Endodermal cell (in vitro differentiated cells): ENCODE measurements at regions not wholly inside any gene's neighbourhood (a gene's known extent, or its start where the extent isn't known, plus 50 kb on each side); places are given as distances from the start of the nearest gene placed in this dataset.
A peak's percentile ranks its signal among the peaks of the same experiment; 100 is the strongest.

Source experiments
- DNase-seq: peaks from one replicate; pipeline ENCODE4 v3.0.0-alpha.2; 2017
- H3K27ac ChIP-seq: 2 replicates; pipeline ENCODE4 v1.5.1; 2013; ENCODE audit warnings: mild to moderate bottlenecking, low read depth, low read length, moderate library complexity
- H3K27me3 ChIP-seq: 2 replicates; pipeline ENCODE4 v1.6.1; 2013; ENCODE audit warnings: mild to moderate bottlenecking, low read length, moderate library complexity; ENCODE audit not compliant: insufficient read depth, control insufficient read depth, poor library complexity, severe bottlenecking
- H3K36me3 ChIP-seq: 2 replicates; pipeline ENCODE4 v1.7.0; 2013; ENCODE audit warnings: mild to moderate bottlenecking, low read length, moderate library complexity; ENCODE audit not compliant: control insufficient read depth, insufficient read depth
- H3K4me1 ChIP-seq: one replicate; pipeline ENCODE4 v1.7.0; 2013; ENCODE audit warnings: low read length; ENCODE audit not compliant: control insufficient read depth, insufficient read depth
- H3K4me3 ChIP-seq: 2 replicates; pipeline ENCODE4 v1.5.1; 2013; ENCODE audit warnings: mild to moderate bottlenecking, low read length, moderate library complexity
- H3K9ac ChIP-seq: 2 replicates; pipeline ENCODE4 v1.6.1; 2013; ENCODE audit warnings: mild to moderate bottlenecking, low read length, moderate library complexity; ENCODE audit not compliant: poor library complexity, severe bottlenecking; ENCODE audit errors: extremely low read depth
- H3K9me3 ChIP-seq: 2 replicates; pipeline ENCODE4 v1.6.1; 2013; ENCODE audit warnings: mild to moderate bottlenecking, low read length, moderate library complexity; ENCODE audit not compliant: control insufficient read depth
- H3K27ac Mint-ChIP-seq: 2 replicates; pipeline ENCODE4 v1.8.0; 2020; ENCODE audit warnings: mixed read lengths
- H3K27me3 Mint-ChIP-seq: 2 replicates; pipeline ENCODE4 v1.8.0; 2021; ENCODE audit warnings: mild to moderate bottlenecking, mixed read lengths; ENCODE audit not compliant: insufficient read depth
- H3K36me3 Mint-ChIP-seq: 2 replicates; pipeline ENCODE4 v1.8.0; 2020; ENCODE audit warnings: low read depth, mixed read lengths
- H3K4me1 Mint-ChIP-seq: 2 replicates; pipeline ENCODE4 v1.8.0; 2020; ENCODE audit warnings: mixed read lengths
- H3K4me3 Mint-ChIP-seq: 2 replicates; pipeline ENCODE4 v1.8.0; 2020; ENCODE audit warnings: mild to moderate bottlenecking, moderate library complexity, mixed read lengths
- H3K9me3 Mint-ChIP-seq: 2 replicates; pipeline ENCODE4 v1.8.0; 2020; ENCODE audit warnings: mild to moderate bottlenecking, mixed read lengths
- CTCF ChIP-seq: fragments of 200-600 bp; sonication (generic); conservative IDR thresholded peaks from 2 replicates; pipeline ENCODE4 v1.5.0; 2021; ENCODE audit warnings: antibody characterized with exemption, mild to moderate bottlenecking
- WGBS, 2 experiments: methylation state at CpG; one replicate each; pipeline versions ENCODE4 v1.1.5 to v1.1.7; 2013; ENCODE audit warnings: missing lambda C conversion rate in 2 of 2, mixed read lengths in 1 of 2; ENCODE audit not compliant: insufficient coverage in 1 of 2, insufficient read length in 1 of 2; 5-methylcytosine and 5-hydroxymethylcytosine counted together

DNA sequence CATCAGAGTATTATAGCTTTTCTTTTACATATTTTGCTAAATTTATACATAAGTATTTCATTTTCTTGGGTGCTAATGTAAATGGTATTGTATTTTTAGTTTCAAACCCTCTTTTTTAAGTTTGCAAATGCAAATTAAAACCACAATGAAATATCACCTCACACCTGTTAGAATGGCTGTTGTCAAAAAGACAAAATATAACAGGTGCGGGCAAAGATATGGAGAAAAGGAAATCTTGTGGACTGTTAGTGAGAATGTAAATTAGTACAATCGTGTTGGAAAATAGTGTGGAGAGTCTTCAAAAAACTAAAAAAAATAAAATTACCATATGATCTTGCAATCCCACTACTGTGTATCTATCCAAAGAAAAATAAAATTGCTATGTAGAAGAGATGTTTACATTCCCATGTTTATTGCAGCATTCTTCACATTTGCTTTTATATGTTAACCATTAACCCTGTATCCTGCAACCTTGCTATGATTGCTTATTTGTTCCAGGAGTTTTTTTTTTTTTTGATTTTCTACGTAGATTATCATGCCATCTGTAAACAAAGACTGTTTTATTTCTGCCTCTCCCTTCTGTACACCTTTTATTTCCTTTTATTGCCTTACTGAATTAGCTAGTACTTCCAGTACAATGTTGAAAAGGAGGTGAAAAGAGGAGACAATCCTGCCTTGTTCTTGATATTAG, 405.4 kb upstream of the MIS18BP1 start:
- no peaks in the 10 kb centered on the region for H3K9me3 Mint-ChIP-seq
- H3K4me3 Mint-ChIP-seq = no peak overlapping the region
- Histone ChIP-seq H3K36me3 (no peaks in the 10 kb centered on the region), H3K4me1 (no peaks in the 10 kb centered on the region), H3K27ac (no peak overlapping the region), H3K9ac (no peak overlapping the region), H3K27me3 (no peaks in the 10 kb centered on the region), H3K9me3 (no peaks in the 10 kb centered on the region), H3K4me3 (no peak overlapping the region)
- DNase-seq = no peak
- no peaks in the 10 kb centered on the region for H3K27me3 Mint-ChIP-seq
- no peaks in the 10 kb centered on the region for H3K4me1 Mint-ChIP-seq
- TF ChIP-seq CTCF = no peak
- no peaks in the 10 kb centered on the region for H3K36me3 Mint-ChIP-seq
- no peak overlapping the region for H3K27ac Mint-ChIP-seq
- 91% methylated on average over 1 of the region's 3 CpGs; no CpG with 5 or more reads in 1 of the 2 experiments for WGBS, 2 experiments

DNA sequence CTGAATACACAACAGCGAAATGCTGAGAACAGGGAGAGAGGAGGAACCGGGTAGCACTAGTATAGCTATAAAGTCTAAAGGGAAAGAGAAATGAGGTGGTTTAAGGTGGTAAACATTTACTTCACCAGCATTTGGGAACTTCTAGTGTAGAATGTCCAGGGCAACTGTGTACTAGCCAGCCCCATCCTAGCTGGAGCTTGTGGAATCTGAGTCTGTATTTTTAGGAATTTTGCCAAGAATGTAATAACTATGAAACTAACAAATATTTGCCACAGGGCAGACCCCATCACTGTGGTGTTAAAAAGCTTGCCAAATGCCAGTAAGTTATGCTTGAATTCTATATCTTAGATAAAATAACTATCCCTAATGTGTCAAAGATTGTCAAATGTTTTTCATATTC, 398.9 kb upstream of the MIS18BP1 start:
- no peak for TF ChIP-seq CTCF
- H3K27ac Mint-ChIP-seq = no peak overlapping the region

DNA sequence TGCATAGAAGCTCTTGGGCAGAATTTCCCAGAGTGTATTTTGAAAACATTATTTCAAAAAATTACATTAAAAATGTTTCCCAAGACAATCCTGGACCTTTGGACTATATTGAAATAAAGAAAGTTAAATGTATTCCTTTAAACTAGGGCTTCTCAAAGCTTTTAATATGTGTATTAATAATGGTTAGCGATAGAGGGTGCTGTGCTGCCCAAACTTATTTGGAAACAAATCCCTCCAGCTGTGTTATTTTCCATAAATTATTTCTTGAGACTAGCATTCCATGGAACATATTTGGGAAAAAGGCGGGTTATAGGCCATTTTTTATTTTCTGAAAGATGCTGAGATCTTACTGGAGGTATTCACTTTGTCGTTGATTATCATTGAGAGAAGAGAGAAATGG, 397.8 kb upstream of the MIS18BP1 start:
- no peak overlapping the region for H3K27ac ChIP-seq
- WGBS, 2 experiments = 83 to 91% methylated on average over 1 to 3 of the region's 3 CpGs
- Mint-ChIP-seq H3K4me3 (no peak overlapping the region), H3K9me3 (no peaks in the 10 kb centered on the region), H3K4me1 (peaks cover 2% of the 10 kb centered on the region), H3K27me3 (no peaks in the 10 kb centered on the region), H3K36me3 (no peaks in the 10 kb centered on the region), H3K27ac (no peak overlapping the region)
- H3K36me3 ChIP-seq = no peaks in the 10 kb centered on the region
- peak; percentile 48 for TF ChIP-seq CTCF
- no peaks in the 10 kb centered on the region for H3K9me3 ChIP-seq
- DNase-seq = no peak
- no peaks in the 10 kb centered on the region for H3K27me3 ChIP-seq
- H3K4me1 ChIP-seq = no peaks in the 10 kb centered on the region
- H3K4me3 ChIP-seq = no peak overlapping the region
- no peak overlapping the region for H3K9ac ChIP-seq

More for the DNA sequence above, 398.9 kb upstream of the MIS18BP1 start:
- H3K9me3 ChIP-seq = no peaks in the 10 kb centered on the region
- H3K36me3 Mint-ChIP-seq = no peaks in the 10 kb centered on the region
- no peak overlapping the region for H3K4me3 Mint-ChIP-seq
- H3K4me1 ChIP-seq = no peaks in the 10 kb centered on the region
- H3K27ac ChIP-seq = no peak overlapping the region
- H3K27me3 ChIP-seq = no peaks in the 10 kb centered on the region
- no peak overlapping the region for H3K9ac ChIP-seq
- no peaks in the 10 kb centered on the region for H3K9me3 Mint-ChIP-seq
- DNase-seq = no peak
- H3K4me3 ChIP-seq = no peak overlapping the region
- 96% methylated on average over 2 of the region's 2 CpGs; no CpG with 5 or more reads in 1 of the 2 experiments for WGBS, 2 experiments
- H3K27me3 Mint-ChIP-seq = no peaks in the 10 kb centered on the region
- peaks cover 2% of the 10 kb centered on the region for H3K4me1 Mint-ChIP-seq
- no peaks in the 10 kb centered on the region for H3K36me3 ChIP-seq
